ENCODE measurements at regions not wholly inside any gene's neighbourhood (a gene's known extent, or its start where the extent isn't known, plus 50 kb on each side); places are given as distances from the start of the nearest gene placed in this dataset.
"Not testable (repeated sequence)": the region's sequence is repeated elsewhere in the genome, so short reads cannot be mapped to it uniquely, and the experiment has no call there.

GRCh38 chr3:159280386-159281191 lies 478.7 kb downstream of the MFSD1 start:
- DNase-seq, result no peak

- no peak for DNase-seq
Observed at GRCh38 chr3:159293493-159293892, 491.6 kb downstream of the MFSD1 start.

DNA sequence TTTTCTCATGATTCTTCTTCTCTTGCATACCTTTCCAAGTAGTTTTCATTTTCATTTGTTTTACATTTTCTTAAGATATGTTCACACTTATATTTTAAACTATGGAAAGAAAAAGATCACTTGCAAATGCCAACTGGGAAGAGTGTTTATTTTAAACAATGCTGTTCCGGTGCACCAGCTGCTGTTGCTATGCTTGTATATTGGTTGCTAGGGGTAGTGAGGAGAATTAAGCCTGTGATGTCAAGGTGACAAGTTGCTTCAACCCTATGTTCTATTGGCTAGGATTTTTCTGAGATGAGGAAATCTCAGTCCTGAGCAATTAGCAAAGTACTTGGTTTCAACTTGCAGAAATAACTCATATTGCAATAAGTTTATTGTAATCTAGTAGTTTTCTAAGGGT lies 500.1 kb downstream of the MFSD1 start:
- no peak for DNase-seq

GRCh38 chr3:159305017-159305416 lies 503.2 kb downstream of the MFSD1 start:
- DNase-seq, result no peak

DNA sequence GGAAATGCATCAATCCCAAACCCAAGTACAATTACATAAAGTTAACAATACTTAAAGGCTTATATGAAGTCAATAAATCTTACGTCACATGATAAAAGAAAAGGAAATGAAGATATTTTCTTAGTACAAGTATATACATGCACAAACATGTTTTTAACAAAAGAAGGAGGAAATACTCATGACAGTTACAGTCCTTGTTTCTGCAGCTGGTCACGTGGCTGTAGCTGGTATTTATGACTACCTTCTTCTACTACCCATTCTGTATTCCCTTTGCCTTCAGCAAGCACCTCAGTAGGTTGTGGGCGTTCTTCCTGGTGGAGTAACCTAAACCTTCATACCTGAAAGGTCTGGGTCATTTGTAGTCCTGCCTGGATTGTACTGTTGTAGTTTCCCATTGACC lies 514.9 kb downstream of the MFSD1 start:
- not testable (repeated sequence) for DNase-seq

- DNase-seq, result no peak
Observed at GRCh38 chr3:159319156-159319555, 517.3 kb downstream of the MFSD1 start.

- peak; percentile 70 for DNase-seq
Observed at GRCh38 chr3:159322322-159322939, 520.6 kb downstream of the MFSD1 start.

- no peak for DNase-seq
Observed at GRCh38 chr3:159323848-159324247, 522.0 kb downstream of the MFSD1 start.

DNA sequence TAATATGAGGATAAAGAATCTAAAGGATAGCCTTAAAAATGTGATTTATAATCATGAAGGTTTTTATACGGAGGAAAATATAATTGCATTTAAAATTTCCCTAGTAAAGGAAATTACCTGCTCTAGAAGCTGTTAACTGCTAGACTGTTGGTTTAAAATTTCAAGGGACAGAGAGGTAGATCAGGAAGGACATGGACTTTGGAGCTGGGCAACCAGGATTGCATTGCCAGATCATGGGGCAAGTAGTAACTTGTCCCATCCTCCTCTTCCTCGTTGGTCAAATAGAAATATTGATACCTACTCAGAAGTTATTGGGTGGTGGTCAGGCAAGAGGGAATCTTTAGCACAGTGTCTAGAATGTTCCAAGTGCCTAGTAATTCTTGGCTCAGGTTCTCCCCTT lies 525.1 kb downstream of the MFSD1 start:
- no peak for DNase-seq

- DNase-seq, result no peak
Observed at GRCh38 chr3:159332535-159333099, 530.8 kb downstream of the MFSD1 start.

- no peak for DNase-seq
Observed at GRCh38 chr3:159339131-159339530, 537.3 kb downstream of the MFSD1 start.

DNA sequence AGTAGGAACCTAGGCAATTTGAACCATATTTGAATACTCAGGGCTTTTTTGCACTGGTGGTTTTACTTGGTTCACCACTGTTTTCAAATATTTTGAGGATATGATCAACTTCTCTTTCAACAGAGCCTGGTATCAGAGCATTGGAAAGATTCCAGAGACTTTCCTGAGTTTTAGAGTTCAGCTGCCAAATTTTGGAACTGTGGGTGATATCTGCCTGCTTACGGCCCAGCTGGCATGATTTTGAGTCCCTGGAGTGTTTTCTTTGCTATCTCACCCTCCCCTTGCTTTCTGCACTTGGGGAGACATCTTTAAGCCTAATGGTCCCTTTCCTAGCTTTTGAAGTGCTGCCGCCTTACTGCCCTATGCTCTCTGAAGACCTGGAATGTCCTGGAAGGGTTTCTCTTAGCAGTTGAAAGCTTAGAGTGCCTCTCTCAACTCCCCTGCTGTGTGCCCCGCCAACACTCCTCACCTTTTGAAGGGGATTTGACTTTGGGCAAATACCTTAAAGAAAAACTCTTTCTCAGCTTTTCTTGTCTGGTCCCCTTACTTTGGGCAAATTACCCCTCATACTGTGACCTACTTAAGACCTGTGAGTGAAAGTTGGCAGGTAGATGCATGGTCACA lies 539.1 kb downstream of the MFSD1 start:
- no peak for DNase-seq

DNA sequence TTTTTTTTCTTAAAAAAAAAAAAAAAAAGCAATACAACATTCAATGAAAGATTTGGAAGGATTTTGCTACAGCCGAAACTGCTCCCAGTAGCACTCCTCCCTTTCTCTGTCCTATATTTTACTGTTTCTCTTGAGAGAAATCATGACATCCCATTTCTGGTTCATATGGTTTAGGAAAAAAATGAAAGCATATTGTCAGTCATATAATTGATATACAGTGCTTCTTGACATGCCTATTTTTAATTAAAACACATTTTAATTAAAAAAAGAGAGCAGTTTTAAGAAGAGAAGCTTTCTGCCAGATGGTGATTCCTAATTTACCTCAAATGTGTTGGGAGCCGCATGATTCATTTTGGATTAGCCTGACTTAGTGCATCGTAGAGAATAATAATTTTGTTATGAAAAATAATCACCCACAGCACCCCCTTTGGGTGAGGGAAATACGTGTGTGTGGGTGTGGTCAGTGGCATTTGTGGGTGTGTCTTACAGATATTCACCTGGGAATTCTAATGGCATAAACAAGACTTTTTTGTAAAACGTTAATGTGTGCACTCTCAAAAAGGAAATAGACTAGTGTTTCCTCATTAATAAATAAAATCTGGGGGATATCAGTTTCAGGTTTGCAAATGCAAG lies 544.5 kb downstream of the MFSD1 start:
- no peak for DNase-seq

- DNase-seq, result no peak
Observed at GRCh38 chr3:159348431-159348830, 546.6 kb downstream of the MFSD1 start.

DNA sequence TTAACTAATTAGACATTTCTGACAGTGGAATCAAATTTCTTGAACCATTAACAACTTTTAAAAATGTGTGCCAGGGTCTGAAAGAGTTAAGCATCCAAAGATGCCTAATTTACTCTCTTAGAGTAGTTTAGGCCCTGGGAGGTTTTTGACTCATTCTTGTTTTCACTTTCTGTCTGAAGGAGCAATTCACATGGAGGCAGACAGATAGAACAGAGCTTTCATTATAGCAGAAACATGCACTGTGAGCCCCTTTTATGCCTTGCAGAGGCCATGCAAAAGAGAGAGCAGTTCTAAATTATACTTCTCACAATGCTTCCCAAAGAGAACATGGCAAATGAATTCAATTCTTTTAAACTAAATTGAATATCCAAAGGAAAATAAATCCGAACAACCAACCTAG lies 554.8 kb downstream of the MFSD1 start:
- DNase-seq, result no peak

DNA sequence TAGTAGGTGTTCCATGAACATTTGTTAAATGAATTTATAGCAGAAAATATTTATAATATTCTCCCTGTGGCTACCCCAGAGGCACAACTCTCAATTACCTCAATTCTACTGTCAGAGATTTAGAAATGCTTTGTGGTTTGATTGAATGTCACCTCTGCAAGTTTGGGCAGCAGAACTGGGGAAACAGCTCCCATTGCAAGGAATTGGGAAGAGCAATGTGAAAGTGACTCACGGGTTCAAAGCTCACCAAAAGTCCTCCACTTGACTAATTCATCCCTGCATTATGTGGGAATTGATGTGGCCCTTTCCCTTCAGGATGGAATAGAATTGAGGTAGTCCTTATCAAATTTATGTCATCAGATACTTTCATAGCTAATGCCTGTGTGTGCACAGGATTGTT lies 562.7 kb downstream of the MFSD1 start:
- DNase-seq, result no peak

DNA sequence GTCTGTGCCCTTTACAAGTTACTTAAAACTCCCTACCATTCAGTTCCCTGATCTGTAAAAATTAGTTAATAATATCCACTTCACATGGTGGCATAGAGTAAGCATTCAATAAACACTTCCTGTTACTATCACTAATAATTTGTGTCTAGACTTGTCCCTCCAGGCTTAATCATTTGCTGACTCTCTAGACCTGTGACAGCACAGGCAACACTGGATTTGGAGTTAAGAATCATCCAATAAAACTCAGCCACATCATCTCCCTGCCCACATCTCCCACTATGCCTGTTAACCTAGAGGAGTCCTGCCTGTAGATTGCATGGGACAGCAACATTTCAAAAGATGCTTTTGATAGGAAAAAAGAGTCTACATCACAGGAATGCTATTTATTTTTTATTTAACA lies 564.6 kb downstream of the MFSD1 start:
- DNase-seq, result no peak

DNA sequence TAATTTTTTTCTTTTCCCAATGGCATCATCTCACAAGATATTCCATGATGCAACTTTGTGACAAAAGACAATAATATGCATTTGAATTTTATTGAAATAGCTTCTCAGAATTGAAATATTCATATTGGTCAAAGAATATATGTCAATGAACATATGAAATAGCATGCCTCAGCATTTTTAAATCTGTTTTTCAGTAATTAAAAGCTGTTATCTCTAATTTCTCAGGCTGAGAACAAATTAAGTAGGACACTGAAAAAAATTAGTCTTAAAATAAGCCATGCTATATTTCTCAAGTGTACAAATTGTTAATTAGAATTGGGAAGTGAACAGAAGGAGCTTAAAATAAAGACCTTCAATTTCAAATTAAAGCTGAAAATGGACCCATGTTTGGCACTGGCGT lies 570.1 kb downstream of the MFSD1 start:
- DNase-seq, result no peak

DNA sequence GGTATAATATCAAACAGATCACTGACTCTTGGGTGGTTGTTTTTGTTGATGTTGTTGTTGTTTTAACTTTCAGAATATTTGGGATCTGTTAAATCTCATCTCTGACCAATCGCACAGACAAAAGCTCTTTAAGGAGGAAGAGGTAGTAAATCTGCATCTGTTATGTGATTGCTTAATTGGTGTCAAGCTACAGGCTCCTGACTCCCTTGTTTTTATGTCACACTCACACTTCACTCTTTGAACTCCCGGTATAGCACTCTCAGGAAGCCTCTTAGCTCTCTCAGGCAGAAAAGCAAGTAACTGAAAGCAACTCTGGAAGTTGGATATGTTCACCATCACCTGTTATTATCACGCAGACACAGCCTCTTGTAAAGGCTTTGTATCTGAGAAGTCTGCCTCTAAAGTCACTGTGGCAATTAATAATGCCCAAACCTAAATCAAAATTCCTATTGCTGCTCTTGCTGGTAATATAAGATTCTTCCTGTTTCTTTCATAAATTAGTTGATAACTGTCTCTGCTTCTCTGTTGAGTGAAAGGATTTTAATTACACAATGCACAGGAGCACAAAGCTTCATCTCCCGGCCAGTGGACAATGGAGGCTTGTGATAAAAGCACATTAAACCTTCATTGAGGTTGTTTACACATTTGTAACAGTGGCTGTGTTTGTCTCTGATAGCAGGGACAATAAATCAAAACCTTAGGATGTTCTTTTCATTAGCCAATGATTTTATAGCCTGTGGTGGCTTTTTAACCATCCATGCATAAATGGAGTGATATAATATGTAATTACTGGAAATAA lies 576.7 kb downstream of the MFSD1 start:
- DNase-seq, result no peak

DNA sequence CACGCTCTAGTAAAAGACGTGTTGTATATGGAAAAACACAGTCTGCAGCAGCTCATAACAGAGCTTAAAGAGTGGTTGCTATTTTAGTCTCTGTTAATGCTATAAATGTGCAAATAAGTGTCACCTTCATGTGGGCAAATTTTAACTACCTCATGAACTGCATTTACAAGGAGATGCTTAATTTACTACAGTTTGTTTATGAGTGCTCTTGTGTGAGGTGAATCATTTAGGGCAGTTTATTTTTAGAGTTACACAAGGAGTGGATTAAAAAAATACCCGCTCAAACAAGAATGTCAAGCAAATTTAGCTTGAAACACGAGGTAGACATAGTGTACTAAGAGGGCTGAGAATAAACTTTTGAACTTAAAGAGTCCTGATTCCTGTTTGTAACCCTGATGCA lies 579.0 kb downstream of the MFSD1 start:
- no peak for DNase-seq

DNA sequence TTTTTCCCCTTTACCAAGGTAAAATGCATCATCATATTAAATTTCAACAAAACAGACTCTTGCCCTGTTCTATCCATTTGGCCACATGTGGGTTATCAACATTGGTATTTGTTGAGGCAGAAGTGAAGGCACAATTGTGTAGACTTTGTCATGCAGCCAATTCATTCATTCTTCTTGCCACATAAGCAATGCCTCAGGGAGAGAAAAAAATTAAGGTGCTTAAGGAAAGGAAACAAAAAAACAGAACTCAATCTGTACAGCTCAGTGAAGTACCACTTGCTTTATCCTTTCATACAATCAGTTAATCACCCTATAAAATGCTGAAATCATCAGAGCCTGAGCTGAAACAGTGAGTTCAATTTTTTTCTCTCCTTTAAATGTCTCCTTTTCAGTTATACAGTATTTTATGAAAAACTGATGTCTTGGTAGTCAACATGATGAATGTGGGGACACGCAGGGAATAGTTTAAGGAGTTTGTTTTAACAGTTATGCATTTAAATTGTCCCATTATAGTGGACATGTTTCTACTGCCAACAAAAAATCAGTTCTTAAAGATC lies 588.9 kb downstream of the MFSD1 start:
- DNase-seq, result no peak

DNA sequence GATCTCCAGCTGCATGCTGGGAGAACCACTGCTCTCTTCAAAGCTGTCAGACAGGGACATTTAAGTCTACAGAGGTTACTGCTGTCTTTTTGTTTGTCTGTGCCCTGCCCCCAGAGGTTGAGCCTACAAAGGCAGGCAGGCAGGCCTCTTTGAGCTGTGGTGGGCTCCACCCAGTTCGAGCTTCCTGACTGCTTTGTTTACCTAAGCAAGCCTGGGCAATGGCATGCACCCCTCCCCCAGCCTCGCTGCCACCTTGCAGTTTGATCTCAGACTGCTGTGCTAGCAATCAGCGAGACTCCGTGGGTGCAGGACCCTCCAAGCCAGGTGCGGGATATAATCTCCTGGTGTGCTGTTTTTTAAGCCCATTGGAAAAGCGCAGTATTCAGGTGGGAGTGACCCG lies 591.0 kb upstream of the IL12A start:
- DNase-seq, result not testable (repeated sequence)

Data from activated CD8-positive, alpha-beta memory T cell treated with anti-CD3 and anti-CD28 coated beads, Interleukin-2, amount 50 U/mL, for 48 hours (primary cell).